GOT3 (cell line): ENCODE measurements at regions not wholly inside any gene's neighbourhood (a gene's known extent, or its start where the extent isn't known, plus 50 kb on each side); places are given as distances from the start of the nearest gene placed in this dataset.
"Not testable (repeated sequence)": the region's sequence is repeated elsewhere in the genome, so short reads cannot be mapped to it uniquely, and the experiment has no call there.

Experiments used
- DNase-seq: peaks from one replicate; lab custom pipeline; 2025; ENCODE audit warnings: mixed read lengths; lab: John Stamatoyannopoulos, UW

GRCh38 chr16:64102654-64103053 lies 1019.2 kb downstream of the CDH11 start:
- no peak for DNase-seq

DNA sequence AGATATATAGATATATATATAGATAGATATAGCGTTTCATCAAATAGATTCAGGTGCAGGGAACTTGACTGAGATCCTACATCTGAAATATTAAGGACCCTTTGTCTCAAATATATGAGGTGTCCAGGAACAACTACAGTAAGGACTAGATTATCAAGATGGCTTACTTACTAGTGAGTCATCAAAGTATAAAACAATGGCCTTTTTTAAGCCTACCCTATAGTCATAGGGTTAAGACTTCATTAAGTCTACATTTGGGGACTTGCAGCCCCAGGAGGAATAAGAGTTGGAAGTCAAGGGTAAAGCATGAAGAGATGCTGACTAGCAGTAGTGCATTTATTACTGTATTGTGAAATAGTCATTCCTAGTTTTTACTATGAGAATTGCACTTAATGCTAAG lies 1023.4 kb downstream of the CDH11 start:
- no peak for DNase-seq

DNA sequence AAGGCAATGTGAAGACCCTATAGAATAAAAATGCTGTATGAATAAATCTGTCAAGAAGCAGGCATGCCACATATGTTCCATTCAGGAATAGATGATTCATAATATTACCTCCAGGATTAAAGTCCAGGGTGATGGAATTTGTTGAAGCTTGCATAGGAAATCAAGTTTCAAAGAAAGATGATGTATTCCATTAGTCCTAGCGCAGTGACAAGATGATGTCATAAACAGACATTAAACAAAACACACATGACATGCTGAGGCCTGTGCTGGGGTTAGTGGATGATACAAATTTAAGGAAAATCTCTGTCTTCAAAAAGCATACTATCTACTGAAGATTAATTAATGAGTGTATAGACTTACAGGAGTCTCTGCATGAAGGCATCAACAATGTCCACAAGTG lies 1025.2 kb downstream of the CDH11 start:
- no peak for DNase-seq

DNA sequence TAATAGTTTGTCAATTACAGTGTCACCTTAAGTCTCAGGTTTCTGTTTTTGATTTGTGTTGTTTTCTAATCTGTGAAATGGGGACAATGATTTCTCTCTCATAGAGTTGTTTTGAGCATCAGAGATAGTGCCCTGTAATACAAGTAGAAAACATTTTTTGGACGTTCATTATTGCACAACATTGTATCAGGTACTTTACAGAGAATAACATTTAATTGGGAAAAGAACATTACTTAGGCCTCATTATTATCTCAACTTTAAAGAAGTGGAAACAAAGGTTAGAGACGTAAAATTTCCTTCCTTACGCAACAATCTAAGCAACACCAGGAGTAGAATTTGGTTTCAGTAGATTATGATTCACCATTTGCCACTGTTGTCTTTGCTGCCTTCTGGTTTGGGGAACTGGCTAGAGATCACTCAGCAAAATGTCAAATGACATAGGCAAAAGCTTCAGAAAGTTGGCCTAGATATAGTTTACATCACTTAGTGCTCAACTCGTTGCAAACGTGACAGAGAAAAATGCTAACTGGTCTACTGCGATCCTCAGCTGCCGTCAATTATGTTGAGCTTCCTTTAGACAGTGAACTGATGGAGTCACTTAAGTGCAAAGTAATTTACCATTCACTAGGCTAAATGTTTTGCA lies 1026.8 kb downstream of the CDH11 start:
- DNase-seq: no peak

- no peak for DNase-seq
These were observed 1027.5 kb downstream of the CDH11 start for GRCh38 chr16:64094181-64094965.

- no peak for DNase-seq
These were observed 1029.6 kb downstream of the CDH11 start for GRCh38 chr16:64092271-64092670.

DNA sequence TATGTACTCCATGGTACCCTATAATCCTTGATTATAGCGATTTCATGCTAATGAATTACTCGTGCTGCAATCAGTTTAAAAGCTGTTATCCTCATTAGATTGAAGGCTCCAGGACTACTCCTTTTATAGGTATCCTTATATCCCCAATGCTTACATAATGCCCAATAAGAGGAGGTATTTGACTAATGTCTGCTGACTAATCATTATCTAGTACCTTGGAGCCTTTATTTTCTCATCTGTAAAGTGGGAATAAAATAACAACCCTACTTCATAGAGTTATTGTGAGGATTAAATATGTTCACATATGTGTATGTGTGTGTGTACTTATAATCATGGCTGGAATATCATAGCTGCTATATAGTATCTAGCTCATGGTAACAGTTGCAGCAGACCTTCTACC lies 1031.5 kb downstream of the CDH11 start:
- no peak for DNase-seq

GRCh38 chr16:64089697-64090096 lies 1032.2 kb downstream of the CDH11 start:
- DNase-seq: no peak

DNA sequence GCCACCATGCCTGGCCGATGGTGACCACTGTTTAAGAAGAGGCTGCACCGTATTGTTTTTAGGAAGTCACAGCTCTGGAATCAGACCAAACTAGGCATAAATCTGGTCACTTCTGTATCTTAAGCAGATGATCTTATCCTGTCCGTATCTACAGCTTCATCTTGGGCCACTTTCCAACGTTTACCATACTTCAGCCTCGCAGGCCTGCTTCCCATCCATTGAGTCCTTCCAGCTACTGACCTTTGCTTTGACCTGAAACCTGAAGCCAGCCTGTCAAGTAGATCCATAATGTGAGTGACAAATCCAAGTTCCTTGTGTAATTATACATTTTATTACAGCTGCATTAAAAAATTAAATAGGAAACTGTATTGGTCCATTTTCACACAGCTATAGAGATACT lies 1033.0 kb downstream of the CDH11 start:
- no peak for DNase-seq

DNA sequence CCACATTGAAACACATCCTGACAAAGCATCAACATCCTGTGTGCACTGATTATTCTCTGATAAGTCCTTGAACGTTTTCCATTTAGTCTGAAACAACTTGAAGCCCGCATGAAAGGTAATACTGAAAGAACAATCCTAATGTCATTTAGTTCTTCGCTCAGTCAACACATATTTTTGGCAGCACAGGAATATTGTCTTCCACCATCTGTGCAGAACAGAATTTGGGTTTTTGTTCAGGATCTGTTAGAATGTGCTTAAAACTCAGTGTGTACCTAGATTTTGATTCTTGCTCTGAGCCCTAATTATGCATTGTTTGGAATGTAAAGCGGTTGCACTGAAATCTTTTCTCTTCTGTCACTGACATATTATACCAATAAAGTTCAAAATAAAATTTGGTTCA lies 1036.6 kb downstream of the CDH11 start:
- DNase-seq: no peak

- no peak for DNase-seq
These were observed 1037.2 kb downstream of the CDH11 start for GRCh38 chr16:64084706-64085105.

DNA sequence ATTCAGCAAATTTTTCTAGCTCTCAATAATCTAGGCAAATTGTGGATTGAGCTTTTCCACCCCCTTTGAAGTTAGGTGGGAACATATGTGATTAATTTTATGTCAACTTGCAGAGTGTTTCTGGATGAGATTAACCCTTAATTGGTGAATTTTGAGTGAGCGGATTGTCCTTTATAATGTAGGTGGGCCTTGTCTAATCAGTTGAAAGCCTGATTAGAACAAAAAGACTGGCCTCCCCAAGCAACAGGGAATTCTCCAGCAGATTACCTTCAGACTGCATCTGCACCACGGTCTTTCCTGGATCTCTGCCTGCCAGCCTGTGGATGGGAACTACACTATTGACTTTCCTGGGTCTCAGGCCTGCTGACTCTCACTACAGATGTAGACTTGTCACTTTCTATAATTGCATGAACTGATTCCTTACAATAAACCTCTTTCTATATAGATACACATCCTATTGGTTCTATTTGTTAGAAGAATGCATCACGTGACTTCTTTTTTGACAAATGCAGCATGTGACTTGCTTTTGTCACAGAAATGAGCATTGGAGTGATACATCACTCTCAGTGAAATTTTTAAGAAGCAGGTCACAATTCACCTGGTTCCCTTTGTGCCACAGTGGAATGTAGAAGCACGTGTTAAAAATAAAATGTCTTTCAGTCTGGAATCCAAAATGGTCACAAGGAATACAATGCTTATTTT lies 1038.3 kb downstream of the CDH11 start:
- no peak for DNase-seq

- no peak for DNase-seq
These were observed 1044.6 kb downstream of the CDH11 start for GRCh38 chr16:64077242-64077641.

DNA sequence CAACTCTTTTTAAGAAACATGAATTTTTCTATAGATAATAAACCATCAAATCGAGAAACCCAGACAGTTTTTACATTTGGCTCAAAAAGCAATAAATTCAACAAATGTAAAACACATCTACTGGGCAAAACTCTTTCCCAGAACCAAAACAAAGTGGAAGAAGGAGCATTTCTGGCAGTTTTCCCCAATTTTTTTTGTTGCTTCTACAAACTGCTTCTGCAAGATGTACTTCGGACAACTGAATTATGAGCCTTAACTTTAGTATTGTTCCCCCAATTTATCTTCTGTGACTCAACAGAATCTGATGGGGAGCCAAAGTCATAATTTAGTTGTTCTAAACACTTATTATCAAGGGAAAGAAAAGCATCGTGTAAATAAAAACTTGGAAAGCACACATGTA lies 1047.2 kb downstream of the CDH11 start:
- no peak for DNase-seq

GRCh38 chr16:64072131-64072730 lies 1049.6 kb downstream of the CDH11 start:
- DNase-seq: not testable (repeated sequence)

DNA sequence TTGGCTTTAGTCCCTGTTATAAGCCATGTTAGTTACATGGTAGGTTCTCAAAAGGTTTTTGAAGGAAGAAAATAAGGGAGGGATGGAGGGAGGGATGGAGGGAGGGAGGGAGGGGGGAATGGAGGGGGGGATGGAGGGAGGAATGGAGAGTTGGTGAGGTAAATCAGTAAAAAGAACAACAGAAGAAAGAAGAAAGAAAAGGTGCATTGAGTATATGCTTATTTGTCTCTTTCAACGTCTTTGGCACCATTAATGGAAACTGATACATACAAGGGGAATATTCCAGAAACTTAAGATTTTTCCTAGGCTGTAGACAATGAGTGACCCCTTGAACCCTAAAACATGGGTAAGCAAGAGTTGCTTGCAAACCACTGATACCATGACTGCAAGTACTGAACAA lies 1056.3 kb downstream of the CDH11 start:
- DNase-seq: no peak

GRCh38 chr16:64061621-64062020 lies 1060.2 kb downstream of the CDH11 start:
- no peak for DNase-seq

DNA sequence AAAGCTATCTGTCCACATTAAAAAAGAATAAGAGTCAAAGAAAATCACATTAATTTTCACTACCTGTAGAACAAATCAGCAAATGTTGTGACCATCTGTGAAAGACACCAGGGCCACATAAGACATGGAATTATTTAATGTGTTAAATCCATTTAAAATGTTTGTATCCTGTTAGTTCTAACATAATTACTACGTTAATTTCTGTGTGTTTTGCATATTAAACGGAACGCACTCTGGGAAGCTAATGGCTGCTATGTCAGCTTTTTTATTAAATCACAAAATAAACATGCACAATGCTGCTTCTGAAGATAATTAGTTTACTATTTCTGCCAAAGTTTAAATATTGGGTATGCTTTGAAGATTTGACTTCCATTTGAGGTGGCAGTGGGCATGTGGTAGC lies 1061.2 kb downstream of the CDH11 start:
- DNase-seq: no peak

DNA sequence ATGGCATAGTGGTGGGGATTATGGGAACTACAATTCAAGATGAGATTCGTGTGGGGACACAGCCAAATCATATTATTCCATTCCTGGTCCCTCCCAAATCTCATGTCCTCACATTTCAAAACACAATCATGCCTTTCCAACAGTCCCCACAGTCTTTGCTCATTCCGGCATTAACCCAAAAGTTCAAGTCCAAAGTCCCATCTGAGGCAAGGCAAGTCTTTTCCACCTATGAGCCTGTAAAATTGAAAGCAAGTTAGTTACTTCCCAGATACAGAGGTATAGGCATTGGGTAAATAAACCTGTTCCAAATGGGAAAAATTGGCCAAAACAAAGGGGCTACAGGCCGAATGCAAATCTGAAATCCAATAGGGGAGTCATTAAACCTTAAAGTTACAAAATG lies 1063.2 kb downstream of the CDH11 start:
- no peak for DNase-seq

GRCh38 chr16:64051824-64052223 lies 1070.0 kb downstream of the CDH11 start:
- DNase-seq: no peak

- DNase-seq: no peak
These were observed 1074.0 kb downstream of the CDH11 start for GRCh38 chr16:64047878-64048277.

GRCh38 chr16:64047207-64047606 lies 1074.7 kb downstream of the CDH11 start:
- no peak for DNase-seq

DNA sequence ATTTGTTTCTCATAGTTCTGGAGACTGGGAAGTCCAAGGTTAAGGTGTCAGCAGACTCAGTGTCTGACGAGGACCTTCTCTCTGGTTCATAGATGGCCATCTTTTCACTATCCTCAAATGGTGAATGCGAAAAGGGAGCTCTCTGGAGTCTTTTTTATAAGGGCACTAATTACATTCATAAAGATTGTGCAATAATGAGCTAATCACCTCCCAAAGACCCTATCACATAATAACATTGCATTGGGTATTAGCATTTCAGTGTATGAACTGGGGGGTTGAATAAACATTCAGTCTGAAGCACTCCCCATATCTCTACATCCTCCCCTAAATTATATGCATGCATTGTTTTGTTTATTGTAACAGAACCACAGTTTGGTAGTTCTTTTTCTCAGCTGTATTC lies 1086.5 kb downstream of the CDH11 start:
- DNase-seq: no peak
